CD4-positive, alpha-beta T cell treated with Interleukin-12 subunit alpha and Interleukin-12 subunit beta, for 1 hour (primary cell): ENCODE measurements at regions not wholly inside any gene's neighbourhood (a gene's known extent, or its start where the extent isn't known, plus 50 kb on each side); places are given as distances from the start of the nearest gene placed in this dataset.

Source experiments
- DNase-seq: peaks from one replicate; pipeline ENCODE4 v3.0.0-alpha.2; 2020

GRCh38 chr16:6099102-6099501, 1001.5 kb upstream of the EEF2KMT start:
- DNase-seq = no peak

DNA sequence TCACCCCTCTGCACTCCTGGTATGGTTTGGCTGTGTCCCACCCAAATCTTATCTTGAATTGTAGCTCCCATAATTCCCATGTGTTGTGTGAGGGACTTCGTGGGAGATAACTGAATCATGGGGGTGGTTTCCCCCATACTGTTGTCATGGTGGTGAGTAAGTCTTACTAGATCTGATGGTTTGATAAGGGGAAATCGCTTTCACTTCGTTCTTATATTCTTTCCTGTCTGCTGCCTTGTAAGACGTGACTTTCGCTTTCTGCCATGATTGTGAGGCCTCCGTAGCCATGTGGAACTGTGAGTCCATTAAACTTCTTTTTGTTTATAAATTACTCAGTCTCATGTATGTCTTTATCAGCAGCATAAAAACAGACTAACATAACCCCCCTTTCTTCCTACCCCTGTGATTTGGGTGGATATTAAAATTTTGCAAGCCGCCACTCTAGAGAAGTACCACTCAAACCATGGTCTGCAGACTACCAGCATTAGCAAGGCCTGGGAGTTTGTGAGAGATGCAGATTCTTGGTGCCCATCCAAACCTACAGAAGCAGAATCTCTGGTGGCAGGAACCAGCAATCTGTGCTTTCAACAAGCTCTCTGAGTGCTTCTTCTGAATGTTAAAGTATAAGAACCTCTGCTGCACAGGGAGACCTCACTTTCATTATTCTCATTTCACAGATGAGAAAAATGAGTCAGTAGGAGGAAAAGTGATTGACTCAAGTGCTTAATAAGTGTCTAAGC, 999.5 kb upstream of the EEF2KMT start:
- DNase-seq = no peak

DNA sequence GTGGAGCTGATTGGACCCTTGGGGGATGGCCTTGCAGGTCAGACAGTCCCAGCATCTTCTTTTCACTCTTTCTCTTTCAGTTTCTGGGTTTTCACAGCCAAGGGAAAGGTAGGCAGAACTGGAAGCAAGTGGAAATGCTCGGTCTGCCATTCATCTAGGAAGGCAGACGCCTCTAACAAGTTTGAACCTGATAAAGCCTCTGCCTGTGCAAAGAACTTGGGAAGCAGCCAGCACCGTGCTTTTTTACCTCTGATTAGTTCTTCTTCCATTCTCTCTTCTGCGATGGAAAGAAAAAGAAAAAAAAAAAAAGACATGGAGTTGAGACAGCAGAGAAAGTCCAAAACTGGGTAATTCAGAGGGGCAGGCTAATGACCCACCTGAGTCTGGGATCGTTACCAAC, 997.8 kb upstream of the EEF2KMT start:
- no peak for DNase-seq

- DNase-seq = no peak
Observed at GRCh38 chr16:6091021-6091420, 993.4 kb upstream of the EEF2KMT start.

DNA sequence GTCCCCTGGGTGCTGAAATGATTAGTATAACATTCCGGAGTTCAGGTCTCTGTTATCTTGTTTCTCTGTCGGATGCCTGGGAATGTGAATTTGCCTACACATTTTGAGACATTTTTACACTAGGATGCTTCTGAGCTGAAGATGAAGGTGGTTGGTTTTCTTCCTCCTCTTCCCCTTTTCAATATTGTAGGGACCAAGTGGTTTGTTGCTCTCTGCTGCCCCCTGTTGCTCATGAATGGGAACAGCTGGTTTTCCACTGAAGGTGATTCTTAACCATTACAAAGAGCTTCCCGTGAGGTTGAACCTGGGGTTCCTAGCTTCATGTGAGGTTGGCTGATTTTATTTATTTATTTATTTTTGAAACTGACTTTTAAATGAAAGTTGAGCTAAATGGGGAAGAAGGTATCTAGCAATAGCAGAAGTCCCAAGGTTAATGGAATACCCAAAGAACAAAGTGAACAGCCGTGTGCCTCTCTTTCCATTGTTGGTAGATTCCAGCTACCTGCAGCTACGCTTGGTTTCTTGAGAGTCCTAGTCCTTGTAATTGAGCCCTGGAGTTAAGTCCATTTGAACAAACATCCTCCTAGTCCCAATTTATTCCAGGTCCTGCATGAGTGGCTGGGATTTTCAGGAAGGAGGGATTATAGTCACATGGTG, 983.9 kb upstream of the EEF2KMT start:
- DNase-seq = no peak

- DNase-seq = no peak
Observed at GRCh38 chr16:6076631-6077030, 979.0 kb upstream of the EEF2KMT start.

GRCh38 chr16:6068063-6068462, 970.5 kb upstream of the EEF2KMT start:
- DNase-seq = no peak

DNA sequence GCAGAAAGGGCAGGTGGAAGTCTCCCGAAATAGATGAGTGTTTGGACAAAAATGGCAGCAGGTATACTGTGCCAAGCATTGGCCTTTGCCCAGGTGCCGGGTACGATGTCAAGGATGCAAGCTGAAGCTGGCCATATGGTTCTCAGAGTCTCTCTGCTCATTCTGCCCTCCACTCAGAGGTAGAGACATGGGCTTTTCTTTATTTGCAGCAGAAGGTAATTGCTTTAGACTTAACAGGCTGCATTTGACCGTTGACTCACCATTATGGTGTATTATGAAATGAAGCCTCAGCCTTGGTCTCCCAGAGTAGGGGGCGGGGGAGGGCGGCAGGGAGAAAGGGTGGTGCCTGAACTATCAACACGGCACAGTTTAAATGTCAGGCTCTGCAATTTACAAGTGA, 969.1 kb upstream of the EEF2KMT start:
- DNase-seq = no peak

DNA sequence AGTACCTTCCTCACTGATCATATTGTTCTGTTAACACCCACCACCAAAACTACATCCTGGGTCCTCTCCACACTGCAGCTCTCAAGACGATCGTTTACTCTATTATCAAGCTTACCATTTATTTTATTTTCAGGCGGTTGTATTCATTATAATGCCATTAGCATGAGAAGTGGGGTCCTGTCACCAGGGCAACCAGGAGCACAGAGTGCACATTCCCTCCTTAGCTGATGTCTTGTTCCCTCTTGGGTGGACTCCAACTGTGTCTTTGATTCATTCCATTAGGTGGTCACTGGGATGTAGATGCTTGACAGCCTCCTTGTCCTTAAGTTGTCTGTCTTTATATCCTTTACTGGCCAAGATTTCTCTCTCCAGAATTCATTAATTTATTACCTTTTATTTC, 965.9 kb upstream of the EEF2KMT start:
- DNase-seq = no peak

GRCh38 chr16:6059671-6060070, 962.1 kb upstream of the EEF2KMT start:
- no peak for DNase-seq

GRCh38 chr16:6057821-6058220, 960.2 kb upstream of the EEF2KMT start:
- DNase-seq = no peak

DNA sequence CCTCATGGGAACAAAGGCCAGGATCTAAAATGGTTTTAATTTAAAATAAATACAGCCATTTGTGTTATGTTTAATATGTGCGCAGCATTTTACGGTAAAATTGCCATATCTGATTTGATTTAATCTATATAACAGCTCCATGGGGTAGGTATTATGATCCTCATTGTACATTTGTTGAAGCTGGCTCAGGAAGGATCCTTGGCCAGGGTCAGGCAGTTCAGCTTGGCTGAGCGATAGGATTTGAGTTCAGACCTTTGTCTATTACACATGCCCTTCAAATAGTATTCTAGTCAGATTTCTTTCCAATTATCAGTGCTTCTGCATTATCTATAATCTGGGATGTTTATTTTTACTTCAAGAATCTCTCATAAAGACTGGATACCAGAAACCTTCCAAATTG, 950.4 kb upstream of the EEF2KMT start:
- no peak for DNase-seq

DNA sequence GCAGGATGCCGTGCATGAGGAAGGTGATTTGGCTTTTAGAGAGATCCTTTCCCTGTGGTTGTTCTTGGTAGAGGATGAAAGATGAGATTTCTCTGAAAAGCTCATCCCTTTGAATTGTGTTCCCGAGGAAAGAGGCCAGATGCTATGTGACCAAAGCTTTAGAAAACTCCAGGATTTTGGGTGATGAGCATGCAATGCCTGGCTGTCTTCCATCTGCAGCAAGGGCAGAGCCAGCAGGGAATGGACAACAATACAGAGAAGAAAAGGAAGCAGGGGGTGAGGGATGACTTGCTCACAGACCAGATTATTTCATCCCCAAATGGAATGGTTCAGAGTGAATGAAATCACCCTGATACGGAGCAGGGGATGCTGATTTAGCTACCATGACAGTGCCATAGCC, 949.7 kb upstream of the EEF2KMT start:
- no peak for DNase-seq

DNA sequence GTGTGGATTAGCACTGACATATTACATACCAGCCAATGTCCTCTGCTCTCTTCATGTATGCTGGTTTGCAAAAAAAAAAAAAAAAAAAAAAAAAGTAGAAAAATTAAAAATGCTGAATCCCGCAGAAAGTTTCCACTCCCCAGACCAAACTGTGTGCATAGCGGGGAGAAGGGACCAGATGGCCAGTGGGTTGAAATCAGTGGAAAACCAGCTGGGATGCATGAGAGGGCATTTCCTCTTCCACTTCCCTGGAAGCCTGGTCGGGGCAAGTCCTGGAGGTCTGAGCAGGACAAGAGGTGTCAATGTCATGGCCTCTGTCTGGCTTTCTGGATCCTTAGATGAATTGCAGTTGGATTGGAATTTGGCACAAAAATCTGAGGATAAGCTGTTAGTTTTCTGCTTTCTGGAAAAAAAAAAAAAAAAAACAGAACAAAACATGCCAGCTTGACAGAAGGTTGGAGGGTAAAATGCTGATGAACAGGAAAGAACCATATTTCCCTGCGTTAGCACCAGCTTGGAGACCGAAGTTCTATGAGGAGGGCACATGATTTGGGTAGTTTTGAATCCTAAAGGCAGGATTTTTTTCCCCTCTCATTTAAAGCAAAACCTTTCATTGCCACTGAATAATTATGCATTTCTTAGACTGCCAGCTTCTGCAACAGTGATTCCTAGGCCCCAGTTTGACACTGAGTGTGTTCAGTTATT, 941.5 kb upstream of the EEF2KMT start:
- DNase-seq = no peak

GRCh38 chr16:6035161-6035560, 937.6 kb upstream of the EEF2KMT start:
- no peak for DNase-seq

DNA sequence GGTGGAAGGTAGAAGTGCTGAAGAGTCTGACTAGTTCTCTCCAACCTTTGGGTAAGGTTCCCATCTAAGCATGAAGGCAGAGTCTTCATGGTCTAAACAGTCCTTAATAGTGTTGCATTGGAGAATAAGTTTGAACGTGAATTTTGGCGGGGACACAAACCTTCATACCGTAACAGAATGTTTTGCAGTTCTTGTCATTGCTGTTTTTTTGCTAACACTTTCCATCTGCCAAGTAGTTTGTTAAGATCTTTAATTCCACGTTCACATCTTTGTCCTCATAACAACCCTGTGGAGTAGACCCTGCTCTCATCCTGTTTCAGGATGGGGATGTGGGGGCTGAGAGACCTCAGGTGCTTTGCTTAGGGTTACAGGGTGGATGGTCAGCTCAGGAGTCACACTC, 936.9 kb upstream of the EEF2KMT start:
- DNase-seq = no peak

DNA sequence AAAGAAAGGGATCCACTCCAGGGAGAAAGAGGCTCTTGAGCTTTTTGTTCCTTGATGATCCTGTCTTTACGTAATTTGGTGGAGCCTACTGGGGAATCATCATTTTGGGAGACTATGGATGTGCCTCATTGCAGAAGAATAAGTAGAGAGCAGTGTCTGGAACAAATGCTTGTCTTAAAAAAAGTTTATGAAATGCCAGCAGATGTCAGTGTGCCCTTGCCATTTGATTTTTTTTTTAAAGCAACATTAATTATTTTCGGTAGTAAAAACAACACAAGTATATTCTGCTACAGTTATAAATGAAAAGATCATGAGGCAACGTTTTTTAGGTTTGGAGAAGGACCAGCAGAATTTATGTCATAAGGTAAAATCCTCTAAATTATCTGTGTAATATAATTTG, 934.8 kb upstream of the EEF2KMT start:
- DNase-seq = no peak

DNA sequence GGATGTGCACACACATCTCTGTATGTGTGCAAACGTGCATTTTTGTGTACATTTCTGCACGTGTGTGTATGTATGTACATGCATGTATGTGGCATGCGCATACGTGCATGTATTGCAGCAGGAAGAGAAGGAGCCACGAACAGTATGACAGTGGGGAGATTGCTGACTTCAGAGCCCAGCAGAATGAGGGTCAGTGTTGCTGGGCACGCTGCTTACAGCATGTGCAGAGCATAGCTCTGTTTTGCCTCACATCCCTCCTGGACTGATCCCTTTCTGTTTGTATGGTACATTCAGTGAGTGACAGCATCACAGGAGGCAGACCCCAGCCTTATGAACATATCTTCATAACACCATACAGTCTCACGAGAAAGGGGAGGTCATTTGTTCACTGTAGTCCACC, 934.0 kb upstream of the EEF2KMT start:
- DNase-seq = no peak

DNA sequence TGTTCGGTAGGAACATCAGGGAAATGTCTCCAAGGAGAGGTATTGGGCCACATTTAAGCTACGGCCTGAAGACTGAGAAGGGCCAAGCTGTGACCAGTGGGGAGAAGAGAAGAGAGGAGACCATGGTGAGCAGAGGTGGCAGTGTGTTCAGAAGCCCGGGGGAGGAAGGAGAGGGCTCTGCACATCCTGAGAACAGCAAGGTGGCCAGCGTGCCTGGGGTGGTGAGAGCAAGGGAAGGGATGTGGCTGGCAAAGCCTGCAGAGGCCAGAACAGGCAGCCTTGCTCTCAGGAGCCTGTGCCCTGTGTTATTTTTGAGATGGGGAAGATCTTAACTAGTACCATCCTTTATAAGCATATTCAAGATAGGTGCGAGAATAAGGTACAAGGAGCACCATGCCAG, 933.5 kb upstream of the EEF2KMT start:
- no peak for DNase-seq

DNA sequence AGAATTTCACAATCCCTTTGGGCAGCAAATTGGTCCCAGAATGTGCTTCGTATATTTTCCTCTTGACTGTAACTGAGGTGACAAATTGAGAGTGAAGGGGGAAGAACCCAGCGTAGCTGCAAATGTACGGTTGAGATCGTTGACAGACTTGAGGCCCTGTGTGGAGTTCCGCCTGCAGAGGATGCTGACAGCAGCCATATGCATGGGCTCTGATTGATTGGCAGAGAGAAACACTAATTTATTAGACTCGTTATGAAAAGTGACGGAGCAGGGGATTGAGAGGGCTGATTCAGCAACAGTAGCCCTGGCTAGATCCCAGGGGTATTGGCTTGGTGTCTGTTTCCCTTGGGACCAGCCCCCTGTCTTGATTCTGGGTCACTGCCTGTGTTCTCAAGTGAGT, 930.1 kb upstream of the EEF2KMT start:
- no peak for DNase-seq

DNA sequence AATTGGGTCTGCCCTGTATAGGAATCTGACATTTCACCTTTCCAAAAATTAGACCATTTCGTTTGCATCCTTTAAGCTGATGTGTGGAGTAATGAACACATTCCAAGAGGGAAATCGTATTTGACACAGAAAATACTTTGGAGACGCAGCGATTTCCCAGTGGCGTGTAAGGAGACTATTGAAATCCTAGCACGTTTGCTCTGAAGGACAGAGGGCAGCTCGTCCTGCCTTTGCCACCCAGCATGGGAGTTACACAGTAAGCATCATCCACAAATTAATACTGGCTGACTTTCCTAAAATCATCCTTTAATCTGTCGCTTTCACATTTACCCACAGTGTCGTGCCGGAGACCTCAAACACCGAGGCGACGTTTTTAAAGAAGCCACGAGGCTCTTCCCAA, 925.9 kb upstream of the EEF2KMT start:
- no peak for DNase-seq

DNA sequence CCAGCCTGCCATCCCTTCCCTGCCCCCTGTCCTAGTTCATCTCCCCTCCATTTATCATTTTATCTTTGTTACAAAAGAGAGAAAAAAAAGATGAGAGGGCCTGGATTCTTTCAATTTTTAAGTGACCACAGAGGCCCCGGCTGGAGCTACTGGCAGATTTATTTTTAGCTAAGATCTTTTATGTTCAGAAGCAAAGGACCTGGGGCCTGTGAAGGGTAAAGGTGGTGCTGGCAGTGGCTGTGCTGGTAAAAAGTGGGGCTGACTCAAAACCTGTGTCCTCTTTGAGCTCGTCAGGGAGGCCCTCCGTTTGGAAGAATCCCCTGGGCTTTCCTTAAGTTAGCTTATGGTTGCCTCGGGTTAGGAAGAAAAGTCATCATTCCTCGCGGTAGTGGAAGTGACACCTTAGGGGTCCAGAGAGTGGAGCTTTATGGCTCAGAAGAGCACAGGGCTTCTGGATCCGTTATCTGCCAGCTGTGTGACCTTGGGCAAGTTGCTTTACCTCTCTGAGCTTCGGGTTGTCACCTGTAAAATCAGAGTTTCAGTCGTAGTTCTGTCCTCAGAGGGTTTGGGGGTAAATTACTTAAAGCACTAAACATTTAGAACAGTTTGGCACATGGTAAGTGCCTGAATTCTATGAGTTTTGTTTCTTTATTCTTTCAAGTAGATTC, 923.8 kb upstream of the EEF2KMT start:
- no peak for DNase-seq

GRCh38 chr16:6020162-6020985, 922.8 kb upstream of the EEF2KMT start:
- no peak for DNase-seq
